GM20000 (cell line): ENCODE measurements at regions not wholly inside any gene's neighbourhood (a gene's known extent, or its start where the extent isn't known, plus 50 kb on each side); places are given as distances from the start of the nearest gene placed in this dataset.

Experiments
- DNase-seq: peaks from one replicate; pipeline ENCODE4 v3.0.0; 2012; ENCODE audit warnings: low spot score
- TF ChIP-seq, protein P1 (sequence below): IDR thresholded peaks from 2 replicates; pipeline ENCODE4 v1.5.1; 2012; ENCODE audit warnings: mild to moderate bottlenecking, control low read depth; ENCODE audit errors: extremely low read depth, missing control alignments

DNA sequence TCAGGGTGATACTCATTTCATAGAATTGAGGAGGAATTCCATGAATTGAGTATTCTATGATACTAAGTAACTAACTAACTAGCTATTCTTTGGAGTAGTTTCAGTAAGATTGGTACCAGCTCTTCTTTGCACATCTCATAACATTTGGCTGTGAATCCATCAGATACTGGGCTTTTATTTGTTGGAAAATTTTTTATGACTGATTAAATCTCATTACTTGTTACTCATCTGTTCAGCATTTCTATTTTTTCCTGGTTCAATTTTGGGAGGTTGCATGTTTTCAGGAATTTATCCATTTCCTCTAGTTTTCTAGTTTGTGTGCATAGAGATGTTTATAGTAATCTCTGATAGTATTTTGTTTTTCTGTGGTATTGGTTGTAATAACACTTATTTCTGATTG lies 70.8 kb upstream of the FREM3 start:
- DNase-seq: no peak
- TF ChIP-seq, protein P1, sequence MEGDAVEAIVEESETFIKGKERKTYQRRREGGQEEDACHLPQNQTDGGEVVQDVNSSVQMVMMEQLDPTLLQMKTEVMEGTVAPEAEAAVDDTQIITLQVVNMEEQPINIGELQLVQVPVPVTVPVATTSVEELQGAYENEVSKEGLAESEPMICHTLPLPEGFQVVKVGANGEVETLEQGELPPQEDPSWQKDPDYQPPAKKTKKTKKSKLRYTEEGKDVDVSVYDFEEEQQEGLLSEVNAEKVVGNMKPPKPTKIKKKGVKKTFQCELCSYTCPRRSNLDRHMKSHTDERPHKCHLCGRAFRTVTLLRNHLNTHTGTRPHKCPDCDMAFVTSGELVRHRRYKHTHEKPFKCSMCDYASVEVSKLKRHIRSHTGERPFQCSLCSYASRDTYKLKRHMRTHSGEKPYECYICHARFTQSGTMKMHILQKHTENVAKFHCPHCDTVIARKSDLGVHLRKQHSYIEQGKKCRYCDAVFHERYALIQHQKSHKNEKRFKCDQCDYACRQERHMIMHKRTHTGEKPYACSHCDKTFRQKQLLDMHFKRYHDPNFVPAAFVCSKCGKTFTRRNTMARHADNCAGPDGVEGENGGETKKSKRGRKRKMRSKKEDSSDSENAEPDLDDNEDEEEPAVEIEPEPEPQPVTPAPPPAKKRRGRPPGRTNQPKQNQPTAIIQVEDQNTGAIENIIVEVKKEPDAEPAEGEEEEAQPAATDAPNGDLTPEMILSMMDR: no peak

DNA sequence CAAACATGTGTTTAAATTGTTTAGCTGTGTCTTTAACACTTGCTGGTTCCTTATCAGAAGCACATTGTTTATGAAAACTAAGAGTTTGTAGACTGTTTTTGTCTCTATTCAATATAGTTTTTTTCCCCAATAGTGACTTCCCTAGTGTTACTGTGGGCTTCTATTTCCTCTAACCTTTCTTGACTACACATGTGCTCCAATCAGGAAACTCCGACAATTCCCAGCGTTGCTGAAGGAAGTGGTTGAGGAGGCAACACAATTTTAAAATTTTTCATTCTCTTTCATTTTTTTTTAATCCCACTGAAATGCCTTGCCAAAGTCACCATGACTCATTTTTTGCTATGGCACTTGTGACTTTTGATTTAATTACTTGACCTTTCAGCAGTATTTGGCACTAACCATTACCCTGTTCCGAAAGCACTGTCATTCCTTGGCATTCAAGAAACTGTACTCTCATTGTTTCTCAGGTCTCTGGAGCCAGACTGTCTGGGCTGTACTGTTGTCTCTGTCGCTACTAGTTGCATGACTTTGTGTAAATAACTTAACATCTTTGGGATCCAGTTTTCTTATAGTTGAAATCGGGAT lies 67.6 kb upstream of the FREM3 start:
- TF ChIP-seq, protein P1: no peak
- no peak for DNase-seq

DNA sequence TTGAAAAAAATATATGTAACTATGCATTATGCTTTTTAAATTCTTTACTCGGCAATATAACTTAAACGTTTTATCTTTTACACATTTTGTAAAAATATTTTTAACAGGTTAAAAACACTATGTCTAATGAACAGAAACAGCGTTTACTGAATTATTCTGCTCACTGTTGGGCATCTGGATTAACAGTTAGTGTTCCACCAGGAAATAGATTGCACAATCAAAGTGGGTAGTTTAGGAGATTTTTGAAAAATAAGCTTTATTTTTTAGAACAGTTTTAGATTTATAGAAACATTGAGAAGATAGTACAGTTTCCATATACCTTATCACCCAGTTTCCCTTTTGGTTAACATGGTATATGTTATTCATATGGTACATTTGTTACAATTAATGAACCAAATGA lies 63.1 kb upstream of the FREM3 start:
- TF ChIP-seq, protein P1: no peak
- no peak for DNase-seq

- TF ChIP-seq, protein P1: no peak
Observed at GRCh38 chr4:143762511-143762910, 62.0 kb upstream of the FREM3 start.

More at GRCh38 chr4:143762511-143762910, 62.0 kb upstream of the FREM3 start:
- no peak for DNase-seq
